GM10266 (cell line): ENCODE measurements at regions not wholly inside any gene's neighbourhood (a gene's known extent, or its start where the extent isn't known, plus 50 kb on each side); places are given as distances from the start of the nearest gene placed in this dataset.

Experiments
- DNase-seq: peaks from one replicate; pipeline ENCODE4 v3.0.0; 2012; ENCODE audit errors: extremely low spot score
- TF ChIP-seq, protein P1 (sequence below): IDR thresholded peaks from 2 replicates; pipeline ENCODE4 v1.5.1; 2012; ENCODE audit warnings: mild to moderate bottlenecking, low read depth; ENCODE audit not compliant: control insufficient read depth, insufficient read depth; ENCODE audit errors: missing control alignments

DNA sequence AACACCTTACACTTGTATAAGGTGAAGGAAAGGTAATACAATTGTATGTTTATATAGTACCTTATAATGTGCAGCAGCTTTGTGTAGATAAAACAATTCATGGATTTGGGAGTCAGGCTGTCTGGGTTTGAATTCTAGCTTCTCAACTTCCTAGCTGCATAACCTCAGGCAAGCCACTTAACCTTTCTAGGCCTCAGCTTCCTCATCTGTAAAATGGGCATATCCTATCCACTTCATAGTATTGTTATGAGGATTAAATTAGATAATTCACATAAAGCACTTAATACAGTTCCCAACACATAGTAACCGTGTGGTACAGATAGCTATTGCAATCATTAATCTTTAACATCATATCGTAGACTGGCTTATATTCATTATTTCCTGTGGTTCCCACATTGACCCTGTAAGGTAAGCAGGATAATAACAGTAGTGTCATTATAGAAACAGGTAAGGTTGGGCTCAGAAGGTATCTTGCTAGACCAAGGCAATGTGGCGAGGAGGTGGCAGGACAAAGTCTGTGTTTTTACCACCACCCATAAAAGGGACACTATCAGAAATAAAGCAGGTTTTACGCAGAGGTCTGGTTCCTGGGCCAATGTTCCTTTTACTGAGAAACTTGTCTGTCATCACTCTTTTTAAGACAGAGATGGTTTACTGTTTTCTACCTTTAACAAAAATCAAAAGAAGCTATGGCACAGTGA, 334.1 kb downstream of the RRAGC start:
- DNase-seq = no peak
- TF ChIP-seq, protein P1, sequence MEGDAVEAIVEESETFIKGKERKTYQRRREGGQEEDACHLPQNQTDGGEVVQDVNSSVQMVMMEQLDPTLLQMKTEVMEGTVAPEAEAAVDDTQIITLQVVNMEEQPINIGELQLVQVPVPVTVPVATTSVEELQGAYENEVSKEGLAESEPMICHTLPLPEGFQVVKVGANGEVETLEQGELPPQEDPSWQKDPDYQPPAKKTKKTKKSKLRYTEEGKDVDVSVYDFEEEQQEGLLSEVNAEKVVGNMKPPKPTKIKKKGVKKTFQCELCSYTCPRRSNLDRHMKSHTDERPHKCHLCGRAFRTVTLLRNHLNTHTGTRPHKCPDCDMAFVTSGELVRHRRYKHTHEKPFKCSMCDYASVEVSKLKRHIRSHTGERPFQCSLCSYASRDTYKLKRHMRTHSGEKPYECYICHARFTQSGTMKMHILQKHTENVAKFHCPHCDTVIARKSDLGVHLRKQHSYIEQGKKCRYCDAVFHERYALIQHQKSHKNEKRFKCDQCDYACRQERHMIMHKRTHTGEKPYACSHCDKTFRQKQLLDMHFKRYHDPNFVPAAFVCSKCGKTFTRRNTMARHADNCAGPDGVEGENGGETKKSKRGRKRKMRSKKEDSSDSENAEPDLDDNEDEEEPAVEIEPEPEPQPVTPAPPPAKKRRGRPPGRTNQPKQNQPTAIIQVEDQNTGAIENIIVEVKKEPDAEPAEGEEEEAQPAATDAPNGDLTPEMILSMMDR = no peak

DNA sequence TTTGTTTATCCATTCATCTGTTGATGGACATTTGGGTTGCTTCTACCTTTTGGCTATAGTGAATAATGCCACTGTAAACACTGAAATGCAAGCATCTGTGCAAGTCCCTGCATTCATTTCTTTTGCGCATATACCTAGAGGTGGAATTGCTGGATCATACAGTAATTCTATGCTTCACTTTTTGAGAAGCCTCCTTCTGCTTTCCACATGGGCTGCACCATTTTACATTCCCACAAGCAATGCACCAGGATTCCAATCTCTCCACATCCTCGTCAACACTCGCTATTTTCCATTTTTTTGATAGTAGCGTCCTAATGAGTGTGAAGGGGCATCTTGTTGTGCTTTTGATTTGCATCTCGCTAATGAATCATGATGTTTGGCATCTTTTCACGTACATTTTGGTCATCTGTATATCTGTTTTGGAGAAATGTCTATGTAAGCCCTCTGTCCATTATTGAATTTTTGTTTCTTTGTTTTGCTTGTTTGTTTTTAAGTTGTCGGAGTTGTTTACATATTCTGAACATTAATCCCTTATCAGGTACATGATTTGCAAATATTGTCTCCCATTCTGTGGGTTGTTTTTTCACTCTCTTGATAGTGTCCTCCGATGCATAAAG, 335.4 kb downstream of the RRAGC start:
- TF ChIP-seq, protein P1 = no peak
- no peak for DNase-seq

DNA sequence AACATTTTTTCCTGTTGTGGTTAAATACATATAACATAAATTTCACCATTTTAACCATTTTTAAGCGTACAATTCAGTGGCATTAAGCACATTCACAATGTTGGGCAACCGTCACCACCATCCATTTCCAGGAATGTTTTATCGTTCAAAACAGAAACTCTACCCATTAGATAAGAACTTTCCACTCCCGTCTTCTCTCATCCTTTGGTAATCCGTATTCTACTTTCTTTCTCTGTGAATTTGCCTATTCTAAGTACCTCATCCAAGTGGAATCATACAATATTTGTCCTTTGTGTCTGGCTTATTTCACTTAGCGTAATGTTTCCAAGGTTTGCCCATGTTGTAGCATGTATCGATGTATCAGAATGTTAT, 336.0 kb downstream of the RRAGC start:
- no peak for DNase-seq
- TF ChIP-seq, protein P1 = no peak

GRCh38 chr1:38522915-38523567, 336.5 kb downstream of the RRAGC start:
- TF ChIP-seq, protein P1 = no peak
- DNase-seq = no peak

GRCh38 chr1:38516560-38516959, 343.0 kb downstream of the RRAGC start:
- TF ChIP-seq, protein P1 = no peak

DNA sequence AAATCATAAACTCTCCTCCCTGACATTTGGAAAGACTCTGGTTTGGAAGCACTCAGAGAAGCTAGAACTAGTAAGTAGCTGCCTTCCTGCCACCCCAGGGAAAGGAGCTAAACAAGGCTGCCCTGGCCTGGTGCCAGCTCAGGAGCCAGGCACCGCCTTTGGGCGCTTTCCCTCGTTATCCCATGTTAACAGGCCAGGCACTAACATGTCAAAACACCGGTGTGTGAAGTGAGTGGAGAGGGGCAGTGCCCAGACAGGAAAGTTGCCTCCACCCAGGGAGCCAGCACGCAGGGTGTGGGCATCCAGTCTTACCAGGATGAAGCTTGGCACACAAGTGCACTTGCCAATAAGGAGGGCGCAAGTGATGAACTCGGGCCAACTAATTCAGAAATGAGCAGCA, 346.8 kb downstream of the RRAGC start:
- TF ChIP-seq, protein P1 = no peak
- DNase-seq = no peak

More at GRCh38 chr1:38516560-38516959, 343.0 kb downstream of the RRAGC start:
- DNase-seq = no peak
